H1 (cell line): ENCODE measurements at regions not wholly inside any gene's neighbourhood (a gene's known extent, or its start where the extent isn't known, plus 50 kb on each side); places are given as distances from the start of the nearest gene placed in this dataset.

Experiments
- CBX5 ChIP-seq: fragments of 300-800, 300-1000 bp; sonication (generic); IDR thresholded peaks from 2 replicates; pipeline ENCODE4 v1.7.1; 2016; ENCODE audit warnings: antibody characterized with exemption, low read length, low read depth
- CTBP2 ChIP-seq: IDR thresholded peaks from 2 replicates; pipeline ENCODE4 v1.7.0; 2011; ENCODE audit warnings: borderline replicate concordance, mild to moderate bottlenecking, moderate library complexity, mixed read lengths, low read length; ENCODE audit not compliant: insufficient read depth, insufficient read length
- MAFK ChIP-seq: IDR thresholded peaks from 2 replicates; pipeline ENCODE4 v1.6.1; 2012; ENCODE audit warnings: low read depth, mild to moderate bottlenecking, improper control_type of control experiment, low read length
- NRF1 ChIP-seq: IDR thresholded peaks from 2 replicates; pipeline ENCODE4 v1.6.1; 2011; ENCODE audit warnings: mild to moderate bottlenecking, low read depth, low read length, improper control_type of control experiment
- POLR2AphosphoS5 ChIP-seq: IDR thresholded peaks from 2 replicates; pipeline ENCODE4 v1.6.1; 2011; ENCODE audit warnings: low read depth, low read length
- RXRA ChIP-seq: IDR thresholded peaks from 2 replicates; pipeline ENCODE4 v1.6.1; 2011; ENCODE audit warnings: low read depth, mild to moderate bottlenecking, low read length, moderate library complexity; ENCODE audit not compliant: insufficient read depth
- SAP30 ChIP-seq: fragments of 300-600 bp; sonication (generic); IDR thresholded peaks from 2 replicates; pipeline ENCODE4 v1.7.1; 2012; ENCODE audit warnings: low read length, moderate library complexity, mild to moderate bottlenecking, inconsistent platforms; ENCODE audit not compliant: insufficient read depth, insufficient replicate concordance
- TF ChIP-seq, protein P1 (sequence below): fragments of 300-600 bp; sonication (generic); IDR thresholded peaks from 2 replicates; pipeline ENCODE4 v1.7.1; 2012; ENCODE audit warnings: low read length, moderate library complexity, mild to moderate bottlenecking, inconsistent platforms; ENCODE audit not compliant: insufficient replicate concordance

DNA sequence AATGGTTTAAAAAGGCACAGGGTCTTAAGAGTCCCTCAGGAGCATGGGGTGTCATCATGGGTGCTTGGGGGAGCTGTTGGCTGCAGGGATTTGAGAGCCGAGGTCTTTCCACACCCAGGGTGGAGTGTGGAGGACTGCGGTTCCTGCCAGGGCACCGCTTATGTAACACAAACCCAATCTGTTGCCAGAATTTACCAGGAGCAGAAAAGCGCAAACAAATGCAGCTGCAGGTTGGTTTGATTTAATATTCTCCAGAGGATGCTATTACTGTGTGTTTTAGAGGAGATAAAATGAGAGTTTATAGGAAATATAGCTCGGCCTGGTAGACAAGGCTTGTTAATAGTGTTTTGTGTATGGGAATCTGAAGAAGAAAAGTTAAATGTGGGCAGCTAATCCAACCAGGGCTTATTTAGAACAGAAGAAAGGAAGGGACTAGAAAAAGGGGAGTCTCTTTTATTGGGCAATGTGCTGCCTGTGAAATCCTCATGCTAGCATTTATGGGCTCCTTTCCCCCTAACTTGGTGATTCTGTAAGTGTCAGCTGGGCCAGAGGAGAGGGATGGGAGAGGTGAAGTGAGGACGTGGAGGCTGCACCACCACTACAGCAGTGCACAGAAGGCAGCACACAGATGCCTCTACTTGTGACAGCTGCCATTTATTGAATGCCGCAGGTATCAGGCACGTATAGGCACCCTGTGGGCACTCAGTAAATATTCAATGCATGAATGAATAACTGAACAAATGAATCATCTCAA lies 174.7 kb downstream of the KATNIP start (continued):
- TF ChIP-seq MAFK (no peak), SAP30 (no peak), POLR2AphosphoS5 (no peak), CTBP2 (no peak), CBX5 (no peak), NRF1 (no peak), RXRA (no peak)
- TF ChIP-seq, protein P1, sequence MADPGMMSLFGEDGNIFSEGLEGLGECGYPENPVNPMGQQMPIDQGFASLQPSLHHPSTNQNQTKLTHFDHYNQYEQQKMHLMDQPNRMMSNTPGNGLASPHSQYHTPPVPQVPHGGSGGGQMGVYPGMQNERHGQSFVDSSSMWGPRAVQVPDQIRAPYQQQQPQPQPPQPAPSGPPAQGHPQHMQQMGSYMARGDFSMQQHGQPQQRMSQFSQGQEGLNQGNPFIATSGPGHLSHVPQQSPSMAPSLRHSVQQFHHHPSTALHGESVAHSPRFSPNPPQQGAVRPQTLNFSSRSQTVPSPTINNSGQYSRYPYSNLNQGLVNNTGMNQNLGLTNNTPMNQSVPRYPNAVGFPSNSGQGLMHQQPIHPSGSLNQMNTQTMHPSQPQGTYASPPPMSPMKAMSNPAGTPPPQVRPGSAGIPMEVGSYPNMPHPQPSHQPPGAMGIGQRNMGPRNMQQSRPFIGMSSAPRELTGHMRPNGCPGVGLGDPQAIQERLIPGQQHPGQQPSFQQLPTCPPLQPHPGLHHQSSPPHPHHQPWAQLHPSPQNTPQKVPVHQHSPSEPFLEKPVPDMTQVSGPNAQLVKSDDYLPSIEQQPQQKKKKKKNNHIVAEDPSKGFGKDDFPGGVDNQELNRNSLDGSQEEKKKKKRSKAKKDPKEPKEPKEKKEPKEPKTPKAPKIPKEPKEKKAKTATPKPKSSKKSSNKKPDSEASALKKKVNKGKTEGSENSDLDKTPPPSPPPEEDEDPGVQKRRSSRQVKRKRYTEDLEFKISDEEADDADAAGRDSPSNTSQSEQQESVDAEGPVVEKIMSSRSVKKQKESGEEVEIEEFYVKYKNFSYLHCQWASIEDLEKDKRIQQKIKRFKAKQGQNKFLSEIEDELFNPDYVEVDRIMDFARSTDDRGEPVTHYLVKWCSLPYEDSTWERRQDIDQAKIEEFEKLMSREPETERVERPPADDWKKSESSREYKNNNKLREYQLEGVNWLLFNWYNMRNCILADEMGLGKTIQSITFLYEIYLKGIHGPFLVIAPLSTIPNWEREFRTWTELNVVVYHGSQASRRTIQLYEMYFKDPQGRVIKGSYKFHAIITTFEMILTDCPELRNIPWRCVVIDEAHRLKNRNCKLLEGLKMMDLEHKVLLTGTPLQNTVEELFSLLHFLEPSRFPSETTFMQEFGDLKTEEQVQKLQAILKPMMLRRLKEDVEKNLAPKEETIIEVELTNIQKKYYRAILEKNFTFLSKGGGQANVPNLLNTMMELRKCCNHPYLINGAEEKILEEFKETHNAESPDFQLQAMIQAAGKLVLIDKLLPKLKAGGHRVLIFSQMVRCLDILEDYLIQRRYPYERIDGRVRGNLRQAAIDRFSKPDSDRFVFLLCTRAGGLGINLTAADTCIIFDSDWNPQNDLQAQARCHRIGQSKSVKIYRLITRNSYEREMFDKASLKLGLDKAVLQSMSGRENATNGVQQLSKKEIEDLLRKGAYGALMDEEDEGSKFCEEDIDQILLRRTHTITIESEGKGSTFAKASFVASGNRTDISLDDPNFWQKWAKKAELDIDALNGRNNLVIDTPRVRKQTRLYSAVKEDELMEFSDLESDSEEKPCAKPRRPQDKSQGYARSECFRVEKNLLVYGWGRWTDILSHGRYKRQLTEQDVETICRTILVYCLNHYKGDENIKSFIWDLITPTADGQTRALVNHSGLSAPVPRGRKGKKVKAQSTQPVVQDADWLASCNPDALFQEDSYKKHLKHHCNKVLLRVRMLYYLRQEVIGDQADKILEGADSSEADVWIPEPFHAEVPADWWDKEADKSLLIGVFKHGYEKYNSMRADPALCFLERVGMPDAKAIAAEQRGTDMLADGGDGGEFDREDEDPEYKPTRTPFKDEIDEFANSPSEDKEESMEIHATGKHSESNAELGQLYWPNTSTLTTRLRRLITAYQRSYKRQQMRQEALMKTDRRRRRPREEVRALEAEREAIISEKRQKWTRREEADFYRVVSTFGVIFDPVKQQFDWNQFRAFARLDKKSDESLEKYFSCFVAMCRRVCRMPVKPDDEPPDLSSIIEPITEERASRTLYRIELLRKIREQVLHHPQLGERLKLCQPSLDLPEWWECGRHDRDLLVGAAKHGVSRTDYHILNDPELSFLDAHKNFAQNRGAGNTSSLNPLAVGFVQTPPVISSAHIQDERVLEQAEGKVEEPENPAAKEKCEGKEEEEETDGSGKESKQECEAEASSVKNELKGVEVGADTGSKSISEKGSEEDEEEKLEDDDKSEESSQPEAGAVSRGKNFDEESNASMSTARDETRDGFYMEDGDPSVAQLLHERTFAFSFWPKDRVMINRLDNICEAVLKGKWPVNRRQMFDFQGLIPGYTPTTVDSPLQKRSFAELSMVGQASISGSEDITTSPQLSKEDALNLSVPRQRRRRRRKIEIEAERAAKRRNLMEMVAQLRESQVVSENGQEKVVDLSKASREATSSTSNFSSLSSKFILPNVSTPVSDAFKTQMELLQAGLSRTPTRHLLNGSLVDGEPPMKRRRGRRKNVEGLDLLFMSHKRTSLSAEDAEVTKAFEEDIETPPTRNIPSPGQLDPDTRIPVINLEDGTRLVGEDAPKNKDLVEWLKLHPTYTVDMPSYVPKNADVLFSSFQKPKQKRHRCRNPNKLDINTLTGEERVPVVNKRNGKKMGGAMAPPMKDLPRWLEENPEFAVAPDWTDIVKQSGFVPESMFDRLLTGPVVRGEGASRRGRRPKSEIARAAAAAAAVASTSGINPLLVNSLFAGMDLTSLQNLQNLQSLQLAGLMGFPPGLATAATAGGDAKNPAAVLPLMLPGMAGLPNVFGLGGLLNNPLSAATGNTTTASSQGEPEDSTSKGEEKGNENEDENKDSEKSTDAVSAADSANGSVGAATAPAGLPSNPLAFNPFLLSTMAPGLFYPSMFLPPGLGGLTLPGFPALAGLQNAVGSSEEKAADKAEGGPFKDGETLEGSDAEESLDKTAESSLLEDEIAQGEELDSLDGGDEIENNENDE, result no peak
